B cell (primary cell): ENCODE measurements at regions not wholly inside any gene's neighbourhood (a gene's known extent, or its start where the extent isn't known, plus 50 kb on each side); places are given as distances from the start of the nearest gene placed in this dataset.

Experiments used
- ATAC-seq: fragments of 200-7000 bp; cut with Tn5 transposase; one replicate; pipeline ENCODE4 v1.10.0; 2021; ENCODE audit warnings: low read depth, mild to moderate bottlenecking, moderate number of reproducible peaks, moderate library complexity
- CTCF ChIA-PET: fragments of 350-600 bp; sonication (Branson Sonifier 250); formaldehyde crosslinking; loops from one replicate; lab custom pipeline; 2021; ENCODE audit warnings: antibody characterized with exemption, inconsistent platforms; lab: Charles Lee
- POLR2A ChIA-PET: fragments of 350-600 bp; sonication (Branson Sonifier 250); formaldehyde crosslinking; loops from one replicate; lab custom pipeline; 2021; ENCODE audit warnings: antibody characterized with exemption; lab: Charles Lee
- DNase-seq: peaks from one replicate; pipeline ENCODE4 v3.0.0; 2013
- H2AFZ ChIP-seq: 2 replicates; pipeline ENCODE4 v1.6.1; 2012; ENCODE audit warnings: mild to moderate bottlenecking, low read depth, low read length; ENCODE audit not compliant: insufficient read depth, poor library complexity, severe bottlenecking
- H3K27ac ChIP-seq, 2 donors: 1 replicate in 1 of 2; 2 replicates in 1 of 2; pipeline ENCODE4 v1.5.1; 2012 to 2013; ENCODE audit warnings: low read length in 2 of 2, mild to moderate bottlenecking in 2 of 2, moderate library complexity in 1 of 2
- H3K27me3 ChIP-seq, 4 experiments: fragments of 200-600 bp in 1 of 4; sonication (generic) in 1 of 4; replicated peaks in 1 of 4; 1 replicate in 2 of 4; 2 replicates in 2 of 4; pipeline versions ENCODE4 v1.6.1 to v1.7.0; 2013 to 2016; ENCODE audit warnings: low read length in 3 of 4, mild to moderate bottlenecking in 2 of 4, mixed read lengths in 1 of 4, moderate library complexity in 1 of 4; ENCODE audit not compliant: insufficient read depth in 4 of 4, control insufficient read depth in 3 of 4; ENCODE audit errors: control extremely low read depth in 1 of 4
- H3K36me3 ChIP-seq, 2 experiments: replicated peaks in 1 of 2; 1 replicate in 1 of 2; 2 replicates in 1 of 2; pipeline versions ENCODE4 v1.6.1 to v1.7.1; 2013; ENCODE audit warnings: low read length in 1 of 2; ENCODE audit not compliant: insufficient read depth in 2 of 2, control insufficient read depth in 1 of 2; ENCODE audit errors: control extremely low read depth in 1 of 2, extremely low read depth in 1 of 2
- H3K4me1 ChIP-seq, 2 donors: fragments of 200-600 bp in 1 of 2; sonication (generic) in 1 of 2; 1 replicate in 1 of 2; 2 replicates in 1 of 2; pipeline versions ENCODE4 v1.5.1 to v1.6.1; 2013 to 2017; ENCODE audit warnings: low read length in 2 of 2; ENCODE audit not compliant: control insufficient read depth in 2 of 2, insufficient read depth in 2 of 2
- H3K4me2 ChIP-seq: replicated peaks from 2 replicates; pipeline ENCODE3; 2012; ENCODE audit warnings: mild to moderate bottlenecking, low read depth, low read length; ENCODE audit not compliant: poor library complexity, severe bottlenecking
- H3K4me3 ChIP-seq, 5 experiments: fragments of 200-600 bp in 1 of 5; sonication (generic) in 1 of 5; 1 replicate in 3 of 5; 2 replicates in 2 of 5; pipeline versions ENCODE4 v1.5.1 to v1.7.0; 2011 to 2016; ENCODE audit warnings: low read length in 4 of 5, mild to moderate bottlenecking in 4 of 5, low read depth in 2 of 5, control low read depth in 1 of 5, moderate library complexity in 1 of 5; ENCODE audit not compliant: insufficient read depth in 1 of 5; ENCODE audit errors: control extremely low read depth in 1 of 5, extremely low read depth in 1 of 5
- H3K79me2 ChIP-seq: fragments of 200-600 bp; sonication (generic); one replicate; pipeline ENCODE4 v1.6.0; 2016; ENCODE audit warnings: low read length; ENCODE audit not compliant: control insufficient read depth, insufficient read depth
- H3K9ac ChIP-seq: fragments of 200-600 bp; sonication (generic); 2 replicates; pipeline ENCODE4 v1.6.1; 2017; ENCODE audit warnings: mild to moderate bottlenecking, low read length, moderate library complexity
- H3K9me3 ChIP-seq, 3 donors: one replicate each; pipeline versions ENCODE4 v1.6.1 to v1.7.1; 2013; ENCODE audit warnings: low read length in 2 of 3; ENCODE audit not compliant: control insufficient read depth in 2 of 3, insufficient read depth in 1 of 3; ENCODE audit errors: control extremely low read depth in 1 of 3
- H4K20me1 ChIP-seq: 2 replicates; pipeline ENCODE4 v1.6.0; 2012; ENCODE audit warnings: mild to moderate bottlenecking, low read length; ENCODE audit not compliant: insufficient read depth, control insufficient read depth, poor library complexity, severe bottlenecking
- H3K27ac Mint-ChIP-seq: one replicate; pipeline ENCODE4 v1.8.0; 2021; ENCODE audit warnings: mixed read lengths
- H3K27me3 Mint-ChIP-seq: one replicate; pipeline ENCODE4 v1.8.0; 2021; ENCODE audit warnings: mixed read lengths
- H3K4me1 Mint-ChIP-seq: one replicate; pipeline ENCODE4 v1.8.0; 2021; ENCODE audit warnings: mixed read lengths
- H3K4me3 Mint-ChIP-seq: one replicate; pipeline ENCODE4 v1.8.0; 2021; ENCODE audit warnings: mixed read lengths
- H3K9me3 Mint-ChIP-seq: one replicate; pipeline ENCODE4 v1.8.0; 2022; ENCODE audit warnings: mixed read lengths; ENCODE audit not compliant: insufficient read depth
- CTCF ChIP-seq: fragments of 200-600 bp; IDR thresholded peaks from one replicate; pipeline ENCODE4 v1.8.0; 2022; ENCODE audit warnings: antibody characterized with exemption, mild to moderate bottlenecking
- EZH2 ChIP-seq: IDR thresholded peaks from 2 replicates; pipeline ENCODE4 v1.6.1; 2012; ENCODE audit warnings: borderline replicate concordance, low read depth, mild to moderate bottlenecking, moderate library complexity, low read length; ENCODE audit not compliant: insufficient read depth, poor library complexity, severe bottlenecking
- WGBS: methylation state at CpG from one replicate; pipeline ENCODE4 v1.1.5; 2013; ENCODE audit warnings: missing lambda C conversion rate; ENCODE audit not compliant: insufficient coverage; 5-methylcytosine and 5-hydroxymethylcytosine counted together
- intact Hi-C: fragments of 100-400 bp; cut with micrococcal nuclease; formaldehyde crosslinking; loops from one replicate; pipeline ENCODE4 v1.10.0; 2022

DNA sequence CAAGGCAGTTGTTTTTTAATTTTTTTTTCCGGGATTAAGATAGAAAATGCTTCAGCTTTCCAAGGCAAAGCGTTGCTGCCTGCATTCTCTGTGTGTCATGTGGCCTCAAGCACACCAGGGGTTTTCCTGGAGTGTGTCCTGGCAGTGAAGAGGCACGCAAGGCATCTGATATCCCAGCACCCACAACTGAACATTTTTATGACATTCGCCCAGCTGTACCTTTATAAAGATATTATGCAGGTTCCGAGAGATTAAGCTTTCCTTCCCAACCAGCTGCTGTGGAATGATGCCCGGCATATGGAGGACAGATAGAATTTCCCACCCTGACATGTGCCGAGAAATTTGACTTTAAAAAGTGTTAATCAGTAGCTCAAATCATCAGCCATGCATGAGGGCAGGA is 205.6 kb downstream of the GADD45G start:
- ChIA-PET POLR2A (no interaction called here), CTCF (interaction anchor here (1.3 kb wide), 1 partner anchor 212 kb away, joined by 3 read pairs; no protein-coding TSS in a partner anchor)
- H3K4me3 ChIP-seq = no peak overlapping the region
- H3K4me3 Mint-ChIP-seq = no peak overlapping the region
- H3K4me1 Mint-ChIP-seq = peaks cover 22% of the 10 kb centered on the region
- no peaks in the 10 kb centered on the region for H3K9me3 ChIP-seq
- H3K36me3 ChIP-seq = no peaks in the 10 kb centered on the region
- H3K79me2 ChIP-seq = no peaks in the 10 kb centered on the region
- H2AFZ ChIP-seq = no peak overlapping the region
- H3K27ac Mint-ChIP-seq = no peak overlapping the region
- WGBS = 54% methylated on average over 3 of the region's 7 CpGs
- no peak overlapping the region for H3K9ac ChIP-seq
- no peaks in the 10 kb centered on the region for H4K20me1 ChIP-seq
- no peaks in the 10 kb centered on the region for H3K27me3 ChIP-seq
- H3K9me3 Mint-ChIP-seq = no peaks in the 10 kb centered on the region
- no peak overlapping the region for H3K4me2 ChIP-seq
- TF ChIP-seq EZH2 = no peak
- no peak for TF ChIP-seq CTCF
- no peak for DNase-seq
- intact Hi-C loops = loop anchor here (10.0 kb wide), 2 partner anchors 66 to 206 kb away; partner anchors contain the start of gene GADD45G
- H3K27me3 Mint-ChIP-seq = no peaks in the 10 kb centered on the region
- no peak overlapping the region for H3K27ac ChIP-seq
- peaks cover 16 to 19% of the 10 kb centered on the region in 2 donors for H3K4me1 ChIP-seq
- no peak for ATAC-seq

DNA sequence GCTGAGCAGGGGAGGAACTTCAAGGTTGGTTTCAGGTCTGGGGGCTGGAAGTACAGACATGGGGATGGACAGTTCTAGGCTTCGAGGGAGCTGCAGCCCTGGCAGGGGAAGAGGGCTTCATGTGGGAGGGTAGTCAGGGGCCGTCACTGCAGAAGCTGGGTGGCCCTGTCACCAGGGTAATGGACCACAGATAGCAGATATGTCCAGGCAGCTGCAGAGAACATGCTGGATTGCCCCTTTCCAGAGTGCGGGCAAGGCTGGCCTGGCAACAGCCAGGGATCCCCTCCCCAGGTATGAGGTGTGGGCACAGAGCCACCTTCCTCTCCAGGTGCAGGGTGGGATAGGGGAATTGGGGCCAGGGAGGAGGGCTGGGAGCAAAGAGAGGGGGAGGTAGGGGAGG is 206.5 kb downstream of the GADD45G start:
- no peak for DNase-seq

More for the DNA sequence above, 206.5 kb downstream of the GADD45G start:
- H3K9me3 ChIP-seq = no peaks in the 10 kb centered on the region
- peaks cover 31% of the 10 kb centered on the region for H3K4me1 Mint-ChIP-seq
- H3K27ac ChIP-seq = no peak overlapping the region
- peaks cover 25 to 28% of the 10 kb centered on the region in 2 donors for H3K4me1 ChIP-seq
- ChIA-PET POLR2A (no interaction called here), CTCF (interaction anchor here (1.3 kb wide), 1 partner anchor 213 kb away, joined by 3 read pairs; no protein-coding TSS in a partner anchor)
- 93% methylated on average over 2 of the region's 3 CpGs for WGBS
- no peak overlapping the region for H3K4me2 ChIP-seq
- H3K9ac ChIP-seq = no peak overlapping the region
- no peaks in the 10 kb centered on the region for H3K27me3 ChIP-seq
- intact Hi-C loops = loop anchor here (10.0 kb wide), 2 partner anchors 67 to 207 kb away; partner anchors contain the start of gene GADD45G
- TF ChIP-seq CTCF = no peak
- TF ChIP-seq EZH2 = no peak
- no peak overlapping the region for H2AFZ ChIP-seq
- ATAC-seq = no peak
- no peaks in the 10 kb centered on the region for H3K36me3 ChIP-seq
- H3K4me3 ChIP-seq = no peak overlapping the region
- no peaks in the 10 kb centered on the region for H3K9me3 Mint-ChIP-seq
- H3K27ac Mint-ChIP-seq = no peak overlapping the region
- no peaks in the 10 kb centered on the region for H3K79me2 ChIP-seq
- no peaks in the 10 kb centered on the region for H3K27me3 Mint-ChIP-seq
- no peak overlapping the region for H3K4me3 Mint-ChIP-seq
- no peaks in the 10 kb centered on the region for H4K20me1 ChIP-seq
